ENCODE measurements at regions not wholly inside any gene's neighbourhood (a gene's known extent, or its start where the extent isn't known, plus 50 kb on each side); places are given as distances from the start of the nearest gene placed in this dataset.

DNA sequence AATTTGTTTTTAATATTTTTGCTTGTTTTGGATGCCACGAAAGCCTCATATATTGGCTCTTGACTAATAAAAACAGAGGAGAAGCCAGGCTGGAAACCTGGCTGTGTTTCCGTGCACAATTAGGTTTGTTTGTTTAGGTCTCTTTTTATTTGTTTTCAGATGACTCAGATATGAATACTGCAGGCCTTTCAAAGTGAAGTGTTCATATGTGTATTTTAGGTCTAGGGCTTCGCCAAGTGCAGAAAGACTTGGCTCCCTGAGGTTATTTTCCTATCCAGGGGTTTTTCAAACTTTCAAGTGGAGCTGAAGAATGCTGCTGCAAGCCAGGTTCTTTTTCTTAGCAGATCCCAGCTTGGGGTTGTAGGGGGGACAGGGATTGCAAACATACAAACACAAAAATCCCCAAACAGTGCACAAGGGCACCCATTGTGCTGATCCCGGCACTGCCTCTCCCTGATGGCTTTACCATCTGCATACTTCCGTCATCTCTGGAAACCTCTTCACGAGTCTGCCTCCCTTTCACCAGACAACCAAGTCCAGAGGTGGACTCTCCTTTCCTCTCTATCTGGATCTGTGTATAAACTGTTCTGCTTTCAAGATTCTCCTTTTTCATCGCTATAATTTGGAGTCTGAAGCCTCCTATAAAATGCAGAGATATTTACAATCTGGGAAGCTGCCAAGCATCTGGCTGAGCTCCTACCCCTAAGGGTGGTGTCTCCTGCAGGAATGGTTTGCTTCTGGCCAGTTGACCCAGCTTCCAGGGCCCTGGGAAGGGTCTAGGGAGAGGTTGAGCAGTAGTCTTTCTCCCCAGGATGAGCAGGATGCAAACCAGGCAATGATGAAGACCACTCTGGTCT lies 108.6 kb downstream of the SMIM20 start:
- H3K4me3 ChIP-seq (ENCODE audit: control insufficient read depth, low read depth, low read length) = no peak overlapping the region
- DNase-seq (ENCODE audit: low read depth) = peak; percentile 48

GRCh38 chr4:26023203-26023972 lies 109.4 kb downstream of the SMIM20 start:
- TF ChIP-seq, protein P1, sequence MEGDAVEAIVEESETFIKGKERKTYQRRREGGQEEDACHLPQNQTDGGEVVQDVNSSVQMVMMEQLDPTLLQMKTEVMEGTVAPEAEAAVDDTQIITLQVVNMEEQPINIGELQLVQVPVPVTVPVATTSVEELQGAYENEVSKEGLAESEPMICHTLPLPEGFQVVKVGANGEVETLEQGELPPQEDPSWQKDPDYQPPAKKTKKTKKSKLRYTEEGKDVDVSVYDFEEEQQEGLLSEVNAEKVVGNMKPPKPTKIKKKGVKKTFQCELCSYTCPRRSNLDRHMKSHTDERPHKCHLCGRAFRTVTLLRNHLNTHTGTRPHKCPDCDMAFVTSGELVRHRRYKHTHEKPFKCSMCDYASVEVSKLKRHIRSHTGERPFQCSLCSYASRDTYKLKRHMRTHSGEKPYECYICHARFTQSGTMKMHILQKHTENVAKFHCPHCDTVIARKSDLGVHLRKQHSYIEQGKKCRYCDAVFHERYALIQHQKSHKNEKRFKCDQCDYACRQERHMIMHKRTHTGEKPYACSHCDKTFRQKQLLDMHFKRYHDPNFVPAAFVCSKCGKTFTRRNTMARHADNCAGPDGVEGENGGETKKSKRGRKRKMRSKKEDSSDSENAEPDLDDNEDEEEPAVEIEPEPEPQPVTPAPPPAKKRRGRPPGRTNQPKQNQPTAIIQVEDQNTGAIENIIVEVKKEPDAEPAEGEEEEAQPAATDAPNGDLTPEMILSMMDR (IDR thresholded peaks at IDR 0.05; ENCODE audit: control insufficient read depth, insufficient read depth, low read depth, low read length, missing control alignments) = no peak
- no peak for DNase-seq (ENCODE audit: low read depth)
- no peak overlapping the region for H3K4me3 ChIP-seq (ENCODE audit: control insufficient read depth, low read depth, low read length)

More for the DNA sequence above, 108.6 kb downstream of the SMIM20 start:
- TF ChIP-seq, protein P1 (IDR thresholded peaks at IDR 0.05; ENCODE audit: control insufficient read depth, insufficient read depth, low read depth, low read length, missing control alignments) = no peak

- DNase-seq (ENCODE audit: low read depth) = no peak
- TF ChIP-seq, protein P1 (IDR thresholded peaks at IDR 0.05; ENCODE audit: control insufficient read depth, insufficient read depth, low read depth, low read length, missing control alignments) = no peak
- H3K4me3 ChIP-seq (ENCODE audit: control insufficient read depth, low read depth, low read length) = no peak overlapping the region
Measured at GRCh38 chr4:26024079-26024478, 110.1 kb downstream of the SMIM20 start.

DNA sequence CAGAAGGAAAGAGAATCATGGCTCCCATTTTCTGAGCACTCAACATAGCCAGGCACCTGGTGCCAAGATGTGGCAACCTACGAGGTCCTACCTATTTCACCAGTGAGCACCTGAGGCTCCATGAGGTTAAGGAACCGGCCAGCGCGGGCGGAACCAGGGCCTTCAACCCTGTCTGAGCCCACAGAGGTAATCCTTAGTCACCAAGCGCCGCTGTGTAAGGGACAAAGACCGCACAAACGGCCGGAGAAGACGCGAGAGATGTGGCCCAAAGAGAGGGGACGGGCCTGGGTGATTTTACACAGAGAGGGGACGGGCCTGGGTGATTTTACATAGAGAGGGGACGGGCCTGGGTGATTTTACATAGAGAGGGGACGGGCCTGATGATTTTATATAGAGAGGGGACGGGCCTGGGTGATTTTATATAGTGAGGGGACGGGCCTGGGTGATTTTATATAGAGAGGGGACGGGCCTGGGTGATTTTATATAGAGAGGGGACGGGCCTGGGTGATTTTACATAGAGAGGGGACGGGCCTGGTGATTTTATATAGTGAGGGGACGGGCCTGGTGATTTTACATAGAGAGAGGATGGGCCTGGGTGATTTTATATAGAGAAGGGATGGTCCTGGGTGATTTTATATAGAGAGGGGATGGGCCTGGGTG lies 114.2 kb downstream of the SMIM20 start:
- TF ChIP-seq, protein P1 (IDR thresholded peaks at IDR 0.05; ENCODE audit: control insufficient read depth, insufficient read depth, low read depth, low read length, missing control alignments) = no peak
- H3K4me3 ChIP-seq (ENCODE audit: control insufficient read depth, low read depth, low read length) = no peak overlapping the region
- DNase-seq (ENCODE audit: low read depth) = no peak

- no peak for DNase-seq (ENCODE audit: low read depth)
- H3K4me3 ChIP-seq (ENCODE audit: control insufficient read depth, low read depth, low read length) = no peak overlapping the region
- TF ChIP-seq, protein P1 (IDR thresholded peaks at IDR 0.05; ENCODE audit: control insufficient read depth, insufficient read depth, low read depth, low read length, missing control alignments) = peak; percentile 49
Measured at GRCh38 chr4:26028793-26029567, 115.0 kb downstream of the SMIM20 start.

Measured in AG09309 (cell line).